GDM1 (cell line): ENCODE measurements at regions not wholly inside any gene's neighbourhood (a gene's known extent, or its start where the extent isn't known, plus 50 kb on each side); places are given as distances from the start of the nearest gene placed in this dataset.

Source experiments
- DNase-seq: peaks from one replicate; lab custom pipeline; 2025; lab: John Stamatoyannopoulos, UW

- no peak for DNase-seq
Measured at GRCh38 chr13:103335241-103335640, 269.0 kb upstream of the SLC10A2 start.

- DNase-seq = no peak
Measured at GRCh38 chr13:103331924-103332323, 265.7 kb upstream of the SLC10A2 start.

DNA sequence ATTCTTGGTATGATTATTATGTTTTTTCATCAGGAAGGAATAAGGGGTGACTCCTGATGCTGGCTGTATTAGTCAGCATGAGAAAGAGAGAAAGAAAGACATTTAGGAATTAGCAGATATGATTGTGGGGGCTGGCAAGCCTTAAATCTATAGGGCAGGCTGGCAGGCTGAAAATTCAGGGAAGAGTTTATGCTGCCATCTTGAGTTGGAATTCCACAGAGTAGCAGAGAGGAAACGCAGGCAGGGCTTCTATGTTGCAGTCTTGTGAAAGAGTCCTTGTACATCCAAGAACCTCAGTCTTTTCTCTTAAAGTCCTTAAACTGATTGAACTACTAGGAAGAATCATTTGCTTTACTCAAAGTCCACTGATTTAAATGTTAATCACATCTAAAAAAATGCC lies 262.7 kb upstream of the SLC10A2 start:
- DNase-seq = no peak

- DNase-seq = no peak
Measured at GRCh38 chr13:103326326-103326725, 260.1 kb upstream of the SLC10A2 start.

GRCh38 chr13:103325672-103326071 lies 259.5 kb upstream of the SLC10A2 start:
- DNase-seq = no peak

DNA sequence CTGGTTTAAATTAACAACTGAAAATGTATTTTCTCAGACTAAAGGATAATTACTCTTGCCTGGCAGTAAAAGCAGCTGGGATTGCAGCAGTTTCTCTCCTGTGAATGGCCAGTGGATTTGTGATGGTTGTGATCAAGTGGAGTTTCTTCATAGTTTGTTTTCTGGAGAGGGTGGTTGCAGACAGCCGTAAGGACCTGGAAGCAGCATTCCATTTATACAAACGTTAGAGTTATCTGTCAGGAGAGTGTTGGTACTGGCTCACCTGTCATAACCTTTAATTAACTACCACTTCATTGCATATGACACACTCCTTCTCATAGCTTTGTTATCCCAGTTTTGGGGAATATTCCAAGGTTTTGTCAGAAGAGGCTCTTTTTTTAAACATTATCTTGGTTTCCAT lies 258.4 kb upstream of the SLC10A2 start:
- DNase-seq = no peak

- no peak for DNase-seq
Measured at GRCh38 chr13:103315711-103316110, 249.5 kb upstream of the SLC10A2 start.

DNA sequence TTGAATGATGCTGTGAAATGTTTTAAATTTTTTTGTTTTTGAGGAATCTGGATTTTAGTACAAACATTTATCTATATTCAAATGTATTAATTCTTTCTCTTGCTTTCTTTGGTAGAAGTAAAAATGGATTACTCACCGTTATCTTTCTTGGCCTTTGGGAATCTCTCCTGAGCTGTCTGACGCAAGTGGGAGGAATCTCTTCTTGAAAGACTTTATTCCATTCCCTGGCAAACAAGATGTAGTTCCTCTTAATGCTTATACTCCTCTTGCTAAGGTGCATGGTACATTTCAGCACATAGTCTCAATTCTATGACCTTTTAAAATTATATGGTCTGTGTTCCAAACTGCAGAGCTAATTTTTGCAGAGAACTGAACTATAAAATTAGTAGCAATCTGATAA lies 246.2 kb upstream of the SLC10A2 start:
- no peak for DNase-seq

GRCh38 chr13:103308667-103309066 lies 242.4 kb upstream of the SLC10A2 start:
- DNase-seq = no peak

DNA sequence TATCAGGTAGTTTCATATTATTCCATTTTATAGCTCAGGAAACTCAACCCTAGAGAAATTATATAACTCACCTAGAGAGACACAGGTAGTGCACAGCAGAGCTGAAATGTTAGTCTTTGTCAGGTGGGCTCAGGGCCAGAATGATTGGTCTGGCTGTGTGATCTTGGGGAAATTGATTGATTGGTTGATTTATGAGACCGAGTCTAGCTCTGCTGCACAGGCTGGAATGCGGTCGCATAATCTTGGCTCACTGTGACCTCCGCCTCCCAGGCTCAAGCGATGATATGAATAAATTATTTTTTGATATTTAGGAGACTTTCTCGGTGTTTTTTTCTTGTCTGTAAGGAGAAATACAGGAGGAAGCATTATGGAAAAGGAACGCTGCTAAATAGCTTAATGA lies 239.9 kb upstream of the SLC10A2 start:
- DNase-seq = no peak

DNA sequence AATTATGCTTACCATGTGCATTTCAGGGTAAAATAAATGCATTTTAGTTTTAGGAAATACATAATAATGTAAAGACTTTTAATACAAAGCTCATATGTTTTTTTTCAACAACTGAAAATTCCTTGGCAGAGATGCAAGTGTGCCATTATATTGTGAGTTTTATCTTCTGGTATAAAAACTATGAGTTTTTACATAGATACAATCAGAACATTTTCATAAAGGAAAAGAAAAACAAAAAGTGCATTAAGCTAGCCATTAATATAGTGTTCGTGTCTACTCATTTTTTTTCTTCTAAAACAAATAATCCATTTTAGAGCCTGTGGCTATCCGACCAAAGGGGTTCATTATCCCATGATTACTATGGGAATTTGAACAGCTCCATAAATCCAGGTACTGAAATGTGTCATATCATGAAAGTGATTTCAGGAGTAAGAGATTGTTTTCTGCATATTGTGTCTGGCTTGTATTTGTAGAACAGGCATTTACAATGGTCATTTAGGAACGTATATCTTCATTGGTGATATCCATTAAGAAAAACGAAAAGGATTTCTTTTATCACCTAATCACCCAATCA lies 236.9 kb upstream of the SLC10A2 start:
- DNase-seq = no peak

- no peak for DNase-seq
Measured at GRCh38 chr13:103302676-103303075, 236.5 kb upstream of the SLC10A2 start.

- DNase-seq = no peak
Measured at GRCh38 chr13:103299079-103299478, 232.9 kb upstream of the SLC10A2 start.

DNA sequence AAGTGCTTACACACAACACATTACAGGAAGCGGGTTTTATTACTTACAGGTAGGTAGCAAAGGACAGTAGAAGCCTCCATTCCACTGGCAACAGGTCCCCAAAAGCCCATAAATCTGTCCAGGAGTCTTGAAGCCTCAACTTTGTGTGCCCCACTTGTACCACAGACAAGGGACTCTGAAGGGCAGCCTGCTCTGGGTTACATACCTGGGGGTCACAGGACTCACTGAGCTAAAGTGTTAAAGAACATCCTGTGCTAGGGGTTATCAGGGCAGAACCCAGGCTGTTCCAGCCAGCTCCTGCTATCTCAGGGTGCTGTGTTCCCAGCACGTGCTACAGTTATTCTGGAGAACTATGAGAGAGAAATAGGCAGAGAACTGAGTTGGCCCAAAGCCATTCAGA lies 230.9 kb upstream of the SLC10A2 start:
- no peak for DNase-seq

DNA sequence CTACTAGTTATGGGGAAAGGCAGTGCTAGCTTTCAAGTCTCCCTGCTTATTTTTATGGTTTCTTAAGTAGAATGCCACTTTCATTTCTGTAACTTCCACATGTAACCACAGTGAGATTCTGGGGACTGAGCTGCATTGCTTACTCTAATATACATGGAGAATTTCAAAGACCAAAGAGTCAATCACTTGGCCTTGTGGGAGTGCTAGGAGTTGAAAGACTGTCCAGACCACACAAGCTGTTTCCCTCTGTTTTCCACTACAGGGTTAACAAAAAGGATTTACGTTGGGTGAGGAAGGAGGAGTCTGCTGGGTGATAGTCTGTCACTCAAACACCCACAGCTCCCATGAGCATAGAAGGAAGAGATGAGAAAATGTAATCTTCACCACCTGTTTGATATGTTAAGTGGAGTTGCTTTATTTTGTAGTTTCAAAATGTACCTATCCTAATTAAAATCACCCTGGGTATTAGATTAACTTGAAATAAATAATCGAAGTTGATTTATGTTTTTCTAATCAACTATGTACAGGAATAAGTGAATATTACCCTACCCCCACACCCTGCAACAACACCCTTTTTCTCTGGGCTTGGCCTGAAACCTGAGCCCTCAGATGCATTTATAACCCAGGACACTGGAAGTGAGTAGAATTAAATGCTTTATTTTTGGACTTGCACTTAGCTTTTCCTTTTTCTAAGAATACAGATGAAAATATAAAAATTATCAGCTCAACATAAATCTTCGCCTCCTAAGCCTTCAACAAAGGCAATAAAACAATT lies 225.8 kb upstream of the SLC10A2 start:
- DNase-seq = no peak

- no peak for DNase-seq
Measured at GRCh38 chr13:103291226-103291625, 225.0 kb upstream of the SLC10A2 start.

GRCh38 chr13:103289681-103290080 lies 223.5 kb upstream of the SLC10A2 start:
- DNase-seq = no peak

DNA sequence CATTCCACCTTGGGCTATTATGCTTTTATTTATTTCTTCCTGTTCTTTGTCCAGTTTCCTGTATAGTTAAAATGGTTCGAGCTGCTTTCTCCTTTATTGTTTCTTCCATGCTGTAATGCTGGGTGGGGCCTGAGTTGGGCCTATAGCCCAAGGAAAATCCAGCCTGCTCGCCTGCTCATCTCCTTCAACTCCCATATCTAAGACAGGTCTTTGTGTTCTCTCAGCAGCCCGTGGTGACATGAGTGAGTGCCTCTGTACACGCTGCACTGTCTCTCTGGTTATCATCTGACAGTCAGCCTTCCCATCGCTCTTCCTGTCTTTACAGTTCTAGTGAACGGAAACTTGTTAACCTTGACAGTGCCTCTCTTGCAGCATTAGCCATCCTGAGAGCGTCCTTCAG lies 221.9 kb upstream of the SLC10A2 start:
- DNase-seq = no peak

DNA sequence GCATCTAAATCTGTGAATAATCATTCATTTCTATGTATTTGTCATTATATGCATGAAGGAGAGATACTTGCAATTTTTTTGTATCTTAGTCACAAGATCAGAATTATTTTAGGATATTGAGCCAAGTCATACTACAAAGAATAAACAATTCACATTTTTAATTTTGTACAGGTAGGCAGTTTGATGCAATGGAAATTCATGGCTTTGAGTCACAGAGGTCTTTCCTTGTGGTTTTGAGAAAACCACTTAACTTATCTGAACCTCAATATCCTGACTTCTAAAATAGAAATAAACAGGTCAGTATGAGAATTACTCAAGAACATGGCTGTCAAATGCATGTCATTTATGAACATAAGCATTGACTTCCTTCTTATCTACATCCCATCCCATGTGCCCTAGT lies 221.4 kb upstream of the SLC10A2 start:
- no peak for DNase-seq

GRCh38 chr13:103284466-103284865 lies 218.2 kb upstream of the SLC10A2 start:
- no peak for DNase-seq

DNA sequence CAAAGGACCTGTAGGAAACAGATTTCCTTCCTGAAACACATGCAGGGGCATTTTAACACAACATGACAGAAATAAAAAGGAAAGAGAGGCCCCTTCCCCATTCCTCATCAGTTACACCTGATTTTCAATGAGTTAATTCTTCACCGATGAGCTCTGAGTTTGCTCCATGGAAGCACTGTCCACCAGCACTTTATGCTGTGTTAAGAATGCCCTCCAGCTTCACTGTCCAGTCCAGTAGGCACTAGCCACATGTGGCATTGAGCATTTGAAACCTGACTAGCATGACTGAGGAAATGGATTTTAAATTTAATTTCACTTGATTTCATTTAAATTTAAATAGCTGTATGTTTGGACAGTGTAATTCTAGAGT lies 217.2 kb upstream of the SLC10A2 start:
- no peak for DNase-seq

DNA sequence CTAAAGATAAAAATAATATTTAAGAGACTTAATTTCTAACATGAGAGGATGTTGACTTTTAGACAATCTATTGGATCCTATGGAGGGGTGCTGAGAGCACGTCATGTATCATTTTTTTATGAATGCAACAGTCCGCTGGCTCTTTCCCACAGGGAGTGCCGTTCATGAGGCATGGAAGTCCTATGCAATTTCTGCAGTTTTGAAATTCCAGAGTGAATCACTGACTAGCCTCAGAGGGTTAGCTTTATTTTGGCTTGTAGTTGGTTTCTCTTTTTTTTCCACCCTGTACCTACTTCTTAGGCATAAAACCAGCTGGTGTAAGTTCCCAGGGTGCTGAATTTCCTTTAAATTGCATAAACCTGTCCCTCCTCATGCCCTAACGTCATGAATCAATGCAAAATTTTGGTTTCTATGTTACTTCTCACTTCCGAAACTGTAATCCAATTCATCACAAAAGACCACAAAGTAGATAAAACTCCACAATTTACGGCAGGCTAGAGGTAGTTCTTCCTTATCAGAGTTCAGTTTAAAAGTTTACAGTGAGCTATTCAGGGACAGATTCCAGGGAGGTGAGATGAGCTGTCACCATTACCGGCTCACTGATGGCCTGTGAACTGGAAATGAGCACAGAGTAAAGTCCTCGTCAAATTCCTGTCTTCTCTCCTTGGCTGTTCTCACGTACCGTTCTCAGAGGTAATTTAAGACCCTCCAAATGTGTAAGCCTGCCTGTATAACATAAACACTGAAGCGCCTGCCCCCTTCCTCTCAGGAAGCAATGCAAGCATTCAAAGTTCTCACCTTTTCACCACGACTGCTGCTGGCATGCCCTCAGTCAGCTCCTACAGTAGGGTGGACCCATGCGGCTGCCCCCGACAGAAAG lies 216.6 kb upstream of the SLC10A2 start:
- no peak for DNase-seq
